Glutamatergic neuron (in vitro differentiated cells): ENCODE measurements at regions not wholly inside any gene's neighbourhood (a gene's known extent, or its start where the extent isn't known, plus 50 kb on each side); places are given as distances from the start of the nearest gene placed in this dataset.

Experiments used
- DNase-seq: peaks from one replicate; pipeline ENCODE4 v3.0.0; 2022
- H3K27ac Mint-ChIP-seq: one replicate; pipeline ENCODE4 v1.8.0; 2020; ENCODE audit warnings: mild to moderate bottlenecking, mixed read lengths, inconsistent platforms; ENCODE audit not compliant: unreplicated experiment
- H3K27me3 Mint-ChIP-seq: one replicate; pipeline ENCODE4 v1.8.0; 2020; ENCODE audit warnings: mild to moderate bottlenecking, moderate library complexity, mixed read lengths, inconsistent platforms; ENCODE audit not compliant: unreplicated experiment
- H3K36me3 Mint-ChIP-seq: one replicate; pipeline ENCODE4 v1.8.0; 2020; ENCODE audit warnings: mild to moderate bottlenecking, mixed read lengths, inconsistent platforms; ENCODE audit not compliant: unreplicated experiment
- H3K4me1 Mint-ChIP-seq: one replicate; pipeline ENCODE4 v1.8.0; 2020; ENCODE audit warnings: mild to moderate bottlenecking, low read depth, mixed read lengths, inconsistent platforms; ENCODE audit not compliant: unreplicated experiment
- H3K4me3 Mint-ChIP-seq: one replicate; pipeline ENCODE4 v1.8.0; 2020; ENCODE audit warnings: mild to moderate bottlenecking, mixed read lengths, inconsistent platforms; ENCODE audit not compliant: unreplicated experiment
- H3K9me3 Mint-ChIP-seq: one replicate; pipeline ENCODE4 v1.8.0; 2020; ENCODE audit warnings: mild to moderate bottlenecking, moderate library complexity, mixed read lengths, inconsistent platforms; ENCODE audit not compliant: unreplicated experiment
- CTCF ChIP-seq: fragments of 200-600 bp; sonication (generic); IDR thresholded peaks from one replicate; pipeline ENCODE4 v1.5.0; 2021; ENCODE audit not compliant: partially characterized antibody, unreplicated experiment

GRCh38 chr3:11089931-11090330, 64.4 kb upstream of the HRH1 start:
- no peak for DNase-seq
- H3K27ac Mint-ChIP-seq: no peak overlapping the region
- no peak for TF ChIP-seq CTCF
- H3K4me1 Mint-ChIP-seq: no peaks in the 10 kb centered on the region
- H3K36me3 Mint-ChIP-seq: peaks cover 4% of the 10 kb centered on the region
- H3K4me3 Mint-ChIP-seq: no peak overlapping the region
- H3K27me3 Mint-ChIP-seq: peaks cover 4% of the 10 kb centered on the region
- H3K9me3 Mint-ChIP-seq: peaks cover 3% of the 10 kb centered on the region

- H3K4me1 Mint-ChIP-seq: no peaks in the 10 kb centered on the region
Measured at GRCh38 chr3:11090551-11090950, 63.7 kb upstream of the HRH1 start.

GRCh38 chr3:11091088-11091590, 63.2 kb upstream of the HRH1 start:
- H3K27ac Mint-ChIP-seq: no peak overlapping the region
- no peaks in the 10 kb centered on the region for H3K4me1 Mint-ChIP-seq
- no peak for TF ChIP-seq CTCF
- DNase-seq: no peak
- H3K27me3 Mint-ChIP-seq: peaks cover 2% of the 10 kb centered on the region
- peaks cover 3% of the 10 kb centered on the region for H3K9me3 Mint-ChIP-seq
- no peak overlapping the region for H3K4me3 Mint-ChIP-seq
- peaks cover 4% of the 10 kb centered on the region for H3K36me3 Mint-ChIP-seq

More at GRCh38 chr3:11090551-11090950, 63.7 kb upstream of the HRH1 start:
- peaks cover 4% of the 10 kb centered on the region for H3K36me3 Mint-ChIP-seq
- H3K4me3 Mint-ChIP-seq: no peak overlapping the region
- H3K27me3 Mint-ChIP-seq: peaks cover 4% of the 10 kb centered on the region
- TF ChIP-seq CTCF: no peak
- no peak overlapping the region for H3K27ac Mint-ChIP-seq
- peaks cover 3% of the 10 kb centered on the region for H3K9me3 Mint-ChIP-seq
- no peak for DNase-seq

GRCh38 chr3:11091791-11092190, 62.5 kb upstream of the HRH1 start:
- peaks cover 3% of the 10 kb centered on the region for H3K9me3 Mint-ChIP-seq
- TF ChIP-seq CTCF: no peak
- H3K27ac Mint-ChIP-seq: no peak overlapping the region
- no peak overlapping the region for H3K4me3 Mint-ChIP-seq
- H3K4me1 Mint-ChIP-seq: no peaks in the 10 kb centered on the region
- no peak for DNase-seq
- peaks cover 4% of the 10 kb centered on the region for H3K36me3 Mint-ChIP-seq
- peaks cover 2% of the 10 kb centered on the region for H3K27me3 Mint-ChIP-seq

- H3K36me3 Mint-ChIP-seq: peaks cover 4% of the 10 kb centered on the region
- peaks cover 3% of the 10 kb centered on the region for H3K9me3 Mint-ChIP-seq
- no peaks in the 10 kb centered on the region for H3K4me1 Mint-ChIP-seq
- DNase-seq: no peak
- H3K27ac Mint-ChIP-seq: no peak overlapping the region
- no peak overlapping the region for H3K4me3 Mint-ChIP-seq
- H3K27me3 Mint-ChIP-seq: peaks cover 2% of the 10 kb centered on the region
- no peak for TF ChIP-seq CTCF
Measured at GRCh38 chr3:11093823-11094340, 60.4 kb upstream of the HRH1 start.
